ENCODE measurements at regions not wholly inside any gene's neighbourhood (a gene's known extent, or its start where the extent isn't known, plus 50 kb on each side); places are given as distances from the start of the nearest gene placed in this dataset.

DNA sequence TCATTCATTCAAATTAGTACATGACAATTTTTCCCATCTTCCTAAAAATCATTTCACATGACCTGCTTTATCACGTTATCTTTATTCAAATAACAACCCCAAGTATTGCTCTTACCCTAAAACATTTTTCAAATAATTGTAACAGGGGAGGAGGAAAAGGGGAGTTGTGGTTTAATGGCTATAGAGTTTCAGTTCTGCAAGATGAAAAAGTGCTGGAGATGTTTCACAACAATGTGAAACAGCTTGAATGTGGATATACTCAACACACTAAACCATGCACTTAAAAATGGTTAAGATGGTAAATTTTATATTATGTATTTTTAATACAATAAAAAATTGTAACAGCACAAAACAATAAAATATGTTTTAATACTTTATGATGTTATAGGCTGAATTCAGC, 161.6 kb upstream of the GUCY1A2 start:
- TF ChIP-seq CTBP1 (IDR thresholded peaks at IDR 0.05; ENCODE audit: borderline replicate concordance) (no peak), FOXM1 (IDR thresholded peaks at IDR 0.05; ENCODE audit: borderline replicate concordance) (no peak), ARNT (IDR thresholded peaks at IDR 0.05) (no peak)

Data from HEK293T (cell line).